WTC11 (cell line): ENCODE measurements at regions not wholly inside any gene's neighbourhood (a gene's known extent, or its start where the extent isn't known, plus 50 kb on each side); places are given as distances from the start of the nearest gene placed in this dataset.
"Not testable (repeated sequence)": the region's sequence is repeated elsewhere in the genome, so short reads cannot be mapped to it uniquely, and the experiment has no call there.

ENCODE experiments used
- CREB1 ChIP-seq: sonication (generic); formaldehyde crosslinking; IDR thresholded peaks from 2 replicates; pipeline ENCODE4 v1.8.0; 2023; ENCODE audit warnings: mild to moderate bottlenecking, missing genetic modification reagents
- CTCF ChIP-seq: fragments of 200-600 bp; IDR thresholded peaks from 2 replicates; pipeline ENCODE4 v1.8.0; 2022; ENCODE audit warnings: antibody characterized with exemption
- ESRRA ChIP-seq: sonication (generic); formaldehyde crosslinking; IDR thresholded peaks from 2 replicates; pipeline ENCODE4 v1.8.1; 2022; ENCODE audit warnings: mild to moderate bottlenecking, missing genetic modification reagents, borderline replicate concordance
- JAZF1 ChIP-seq: fragments of 250-450 bp; sonication (Bioruptor Pico); IDR thresholded peaks from 2 replicates; pipeline ENCODE4 v1.9.0; 2021; ENCODE audit warnings: moderate library complexity, mild to moderate bottlenecking, inconsistent platforms
- KAT7 ChIP-seq: sonication (generic); formaldehyde crosslinking; IDR thresholded peaks from 2 replicates; pipeline ENCODE4 v1.8.1; 2023; ENCODE audit warnings: missing genetic modification reagents, mild to moderate bottlenecking, borderline replicate concordance
- NFYB ChIP-seq: sonication (generic); formaldehyde crosslinking; conservative IDR thresholded peaks from 2 replicates; pipeline ENCODE4 v1.8.0; 2022; ENCODE audit warnings: low read depth, missing genetic modification reagents
- NR2C2 ChIP-seq: sonication (generic); formaldehyde crosslinking; IDR thresholded peaks from 2 replicates; pipeline ENCODE4 v1.8.0; 2022; ENCODE audit warnings: mild to moderate bottlenecking, missing genetic modification reagents
- OVOL2 ChIP-seq: fragments of 250-450 bp; sonication (Bioruptor Pico); IDR thresholded peaks from 2 replicates; pipeline ENCODE4 v1.9.0; 2021; ENCODE audit warnings: mild to moderate bottlenecking, borderline replicate concordance
- TF ChIP-seq, protein P1 (sequence below): sonication (generic); formaldehyde crosslinking; IDR thresholded peaks from 2 replicates; pipeline ENCODE4 v1.8.1; 2023; ENCODE audit warnings: mild to moderate bottlenecking, missing genetic modification reagents, moderate library complexity

DNA sequence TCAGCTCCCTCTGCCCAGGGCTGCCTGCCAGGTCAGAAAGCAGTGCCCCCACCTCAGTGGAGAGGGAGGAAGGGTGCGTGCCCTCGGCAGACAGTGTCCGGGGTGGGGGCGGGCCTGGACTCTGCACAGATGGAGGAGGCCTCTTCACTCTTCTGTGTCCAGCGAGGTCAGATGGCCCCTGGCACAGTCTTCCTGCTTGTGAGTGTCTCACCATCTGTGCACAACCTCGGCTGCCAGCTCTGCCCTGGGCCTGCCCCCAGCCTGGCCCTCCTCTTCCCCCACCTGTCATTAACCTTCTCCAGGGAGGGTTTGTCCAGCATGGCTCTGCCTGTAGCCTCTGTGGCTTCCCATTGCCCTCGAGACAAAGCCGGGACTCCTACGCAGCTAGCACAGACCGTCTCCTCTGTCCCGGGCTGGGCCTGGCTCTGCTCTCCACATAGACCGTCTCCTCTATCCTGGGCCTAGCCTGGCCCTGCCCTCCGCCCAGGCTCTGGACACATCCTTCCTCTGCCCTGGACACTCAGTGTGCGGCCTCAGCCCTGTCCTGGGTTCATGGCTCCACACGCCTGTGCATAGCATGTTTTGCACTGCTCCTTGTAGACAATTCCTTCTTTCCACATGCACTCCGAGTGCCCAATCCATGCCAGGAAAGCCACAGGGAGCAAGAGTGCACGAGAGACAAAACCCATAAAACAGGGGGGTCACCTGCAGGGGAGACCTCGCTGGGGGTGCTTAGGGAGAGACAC is 138.9 kb upstream of the FOXD4L5 start:
- not testable (repeated sequence) for TF ChIP-seq ESRRA (CRISPR knock-in tag); KAT7 (CRISPR knock-in tag); OVOL2; NFYB (CRISPR knock-in tag); JAZF1; CREB1 (CRISPR knock-in tag); CTCF; NR2C2 (CRISPR knock-in tag)
- TF ChIP-seq, protein P1, sequence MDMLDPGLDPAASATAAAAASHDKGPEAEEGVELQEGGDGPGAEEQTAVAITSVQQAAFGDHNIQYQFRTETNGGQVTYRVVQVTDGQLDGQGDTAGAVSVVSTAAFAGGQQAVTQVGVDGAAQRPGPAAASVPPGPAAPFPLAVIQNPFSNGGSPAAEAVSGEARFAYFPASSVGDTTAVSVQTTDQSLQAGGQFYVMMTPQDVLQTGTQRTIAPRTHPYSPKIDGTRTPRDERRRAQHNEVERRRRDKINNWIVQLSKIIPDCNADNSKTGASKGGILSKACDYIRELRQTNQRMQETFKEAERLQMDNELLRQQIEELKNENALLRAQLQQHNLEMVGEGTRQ (CRISPR knock-in tag), result not testable (repeated sequence)
